ENCODE measurements at regions not wholly inside any gene's neighbourhood (a gene's known extent, or its start where the extent isn't known, plus 50 kb on each side); places are given as distances from the start of the nearest gene placed in this dataset.

DNA sequence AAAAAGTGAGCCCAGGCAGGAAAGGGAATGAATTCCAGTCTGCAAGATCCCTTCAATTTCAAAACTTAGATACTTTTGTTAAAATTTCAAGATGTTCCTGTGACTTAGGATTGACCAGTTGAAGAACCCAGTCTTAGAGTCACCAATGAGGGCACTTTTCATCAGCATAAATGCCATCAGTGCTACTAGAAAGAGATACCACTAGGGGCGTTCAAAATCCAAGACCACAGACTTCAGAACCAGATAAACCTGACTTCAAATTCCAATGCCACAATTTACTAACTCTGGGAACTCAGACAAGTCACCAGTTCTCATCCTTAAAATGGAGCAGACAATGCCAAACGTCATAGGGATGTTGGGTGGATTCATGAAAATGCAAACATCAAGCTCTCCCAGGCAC, 523.2 kb downstream of the BUD13 start:
- Histone ChIP-seq H3K27ac (ENCODE audit: low read depth, low read length) (no peak overlapping the region), H3K9ac (ENCODE audit: low read length in 5 of 5) (no peak overlapping the region), H3K27me3 (ENCODE audit: control insufficient read depth in 5 of 5, insufficient read depth in 4 of 5, low read length in 5 of 5) (no peaks in the 10 kb centered on the region), H3K36me3 (ENCODE audit: control insufficient read depth in 5 of 5, insufficient read depth in 5 of 5, low read length in 5 of 5) (no peaks in the 10 kb centered on the region), H3K4me3 (ENCODE audit: low read depth in 1 of 5, low read length in 5 of 5) (no peak overlapping the region), H3K9me3 (ENCODE audit: control insufficient read depth in 5 of 5, low read length in 5 of 5) (peaks cover 0 to 3% (median 0%) of the 10 kb centered on the region in 5 donors), H3K4me1 (ENCODE audit: control insufficient read depth in 5 of 5, insufficient read depth in 5 of 5, low read length in 5 of 5) (no peaks in the 10 kb centered on the region)

DNA sequence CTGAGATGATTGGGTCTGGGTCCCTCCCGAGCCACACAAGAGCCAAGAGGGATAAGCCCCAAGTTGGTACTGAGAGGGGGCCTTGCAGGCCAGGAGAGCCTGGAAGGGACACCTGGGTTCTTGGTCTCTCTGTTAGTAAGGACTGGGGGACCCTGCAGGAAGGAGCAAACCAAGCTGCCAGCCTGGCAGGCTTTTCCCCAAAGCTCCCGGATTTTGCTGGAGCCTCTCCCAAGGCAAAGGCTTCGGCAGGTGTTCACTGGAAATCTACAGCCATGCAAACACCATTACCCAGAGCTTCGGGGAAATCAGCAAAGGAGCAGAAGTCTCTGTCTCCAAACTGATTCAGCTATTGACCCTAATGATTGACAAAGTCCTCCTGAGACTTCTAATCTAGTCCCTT, 527.9 kb downstream of the BUD13 start:
- H3K4me1 ChIP-seq (ENCODE audit: control insufficient read depth in 5 of 5, insufficient read depth in 5 of 5, low read length in 5 of 5) = peaks cover 0 to 21% (median 10%) of the 10 kb centered on the region in 5 donors
- no peak overlapping the region for H3K27ac ChIP-seq (ENCODE audit: low read depth, low read length)
- no peaks in the 10 kb centered on the region for H3K36me3 ChIP-seq (ENCODE audit: control insufficient read depth in 5 of 5, insufficient read depth in 5 of 5, low read length in 5 of 5)
- no peak overlapping the region for H3K9ac ChIP-seq (ENCODE audit: low read length in 5 of 5)
- no peaks in the 10 kb centered on the region for H3K27me3 ChIP-seq (ENCODE audit: control insufficient read depth in 5 of 5, insufficient read depth in 4 of 5, low read length in 5 of 5)
- H3K9me3 ChIP-seq (ENCODE audit: control insufficient read depth in 5 of 5, low read length in 5 of 5) = no peaks in the 10 kb centered on the region
- no peak overlapping the region for H3K4me3 ChIP-seq (ENCODE audit: low read depth in 1 of 5, low read length in 5 of 5)

DNA sequence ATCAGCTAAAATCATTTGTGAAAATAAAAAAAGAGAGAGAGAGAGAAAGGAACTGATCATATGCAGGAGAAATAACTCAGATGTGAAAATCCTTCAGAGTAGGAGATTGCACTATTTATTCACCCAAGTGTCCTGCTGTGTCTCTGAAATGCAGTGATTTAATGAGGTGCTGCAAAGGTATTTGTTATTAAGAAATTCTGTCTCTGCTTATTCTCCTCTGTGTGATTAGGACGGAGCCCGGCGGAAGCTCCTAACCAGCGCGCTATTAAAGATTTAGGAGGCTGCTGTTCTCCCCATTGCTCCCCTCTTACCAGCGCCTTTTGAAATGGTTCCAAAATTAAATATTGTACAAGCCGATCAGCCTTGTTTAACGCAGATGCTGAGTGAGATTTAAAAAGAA, 528.3 kb downstream of the BUD13 start:
- Histone ChIP-seq H3K9me3 (ENCODE audit: control insufficient read depth in 5 of 5, low read length in 5 of 5) (no peaks in the 10 kb centered on the region), H3K4me1 (ENCODE audit: control insufficient read depth in 5 of 5, insufficient read depth in 5 of 5, low read length in 5 of 5) (peaks cover 0 to 25% (median 11%) of the 10 kb centered on the region in 5 donors), H3K4me3 (ENCODE audit: low read depth in 1 of 5, low read length in 5 of 5) (no peak overlapping the region), H3K27ac (ENCODE audit: low read depth, low read length) (no peak overlapping the region), H3K9ac (ENCODE audit: low read length in 5 of 5) (no peak overlapping the region), H3K27me3 (ENCODE audit: control insufficient read depth in 5 of 5, insufficient read depth in 4 of 5, low read length in 5 of 5) (no peaks in the 10 kb centered on the region), H3K36me3 (ENCODE audit: control insufficient read depth in 5 of 5, insufficient read depth in 5 of 5, low read length in 5 of 5) (no peaks in the 10 kb centered on the region)

DNA sequence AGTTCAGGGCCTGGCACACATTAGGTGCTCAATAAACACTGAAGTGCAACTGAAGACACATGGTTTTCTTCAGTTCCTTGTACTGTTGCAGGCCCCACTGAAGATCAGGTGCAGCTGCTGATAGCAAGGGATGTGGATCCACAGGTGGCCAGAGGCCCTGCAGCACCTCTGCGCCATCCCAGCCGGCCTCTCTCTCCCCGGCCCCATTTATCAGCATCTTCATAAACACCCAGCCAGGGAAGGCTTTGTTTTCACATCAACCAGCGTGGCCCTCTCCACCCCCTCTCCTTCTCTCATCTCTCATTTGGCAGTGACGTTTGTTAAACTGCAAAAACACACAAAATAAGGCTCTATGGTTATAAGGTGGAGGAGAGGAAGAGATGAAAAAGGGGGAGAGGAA, 528.8 kb downstream of the BUD13 start:
- Histone ChIP-seq H3K4me3 (ENCODE audit: low read depth in 1 of 5, low read length in 5 of 5) (no peak overlapping the region), H3K9ac (ENCODE audit: low read length in 5 of 5) (no peak overlapping the region), H3K9me3 (ENCODE audit: control insufficient read depth in 5 of 5, low read length in 5 of 5) (no peaks in the 10 kb centered on the region), H3K27me3 (ENCODE audit: control insufficient read depth in 5 of 5, insufficient read depth in 4 of 5, low read length in 5 of 5) (no peaks in the 10 kb centered on the region), H3K4me1 (ENCODE audit: control insufficient read depth in 5 of 5, insufficient read depth in 5 of 5, low read length in 5 of 5) (peaks cover 0 to 30% (median 14%) of the 10 kb centered on the region in 5 donors), H3K36me3 (ENCODE audit: control insufficient read depth in 5 of 5, insufficient read depth in 5 of 5, low read length in 5 of 5) (no peaks in the 10 kb centered on the region), H3K27ac (ENCODE audit: low read depth, low read length) (no peak overlapping the region)

DNA sequence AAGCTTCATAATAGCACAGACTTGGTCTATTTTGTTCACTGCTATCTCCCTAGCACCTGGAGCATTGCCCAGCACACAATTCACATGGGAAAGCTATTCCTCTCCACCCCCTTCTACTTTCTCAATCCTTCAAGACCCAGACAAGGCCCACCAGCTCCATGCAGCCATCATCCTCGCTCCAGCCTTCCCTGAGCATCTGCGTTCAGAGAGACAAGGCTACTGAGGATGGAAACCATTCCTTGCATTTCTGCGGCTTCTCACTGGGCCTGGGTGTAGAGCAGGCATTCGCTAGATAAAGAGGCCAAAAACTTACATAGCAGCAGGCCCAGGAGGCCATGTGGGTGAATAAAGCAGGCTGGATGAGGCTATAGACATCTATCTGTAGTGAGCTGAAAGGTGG, 530.8 kb downstream of the BUD13 start:
- no peak overlapping the region for H3K9ac ChIP-seq (ENCODE audit: low read length in 5 of 5)
- H3K36me3 ChIP-seq (ENCODE audit: control insufficient read depth in 5 of 5, insufficient read depth in 5 of 5, low read length in 5 of 5) = no peaks in the 10 kb centered on the region
- no peaks in the 10 kb centered on the region for H3K9me3 ChIP-seq (ENCODE audit: control insufficient read depth in 5 of 5, low read length in 5 of 5)
- no peak overlapping the region for H3K4me3 ChIP-seq (ENCODE audit: low read depth in 1 of 5, low read length in 5 of 5)
- H3K4me1 ChIP-seq (ENCODE audit: control insufficient read depth in 5 of 5, insufficient read depth in 5 of 5, low read length in 5 of 5) = peaks cover 0 to 30% (median 14%) of the 10 kb centered on the region in 5 donors
- no peaks in the 10 kb centered on the region for H3K27me3 ChIP-seq (ENCODE audit: control insufficient read depth in 5 of 5, insufficient read depth in 4 of 5, low read length in 5 of 5)
- peak overlapping the region; percentile 35 for H3K27ac ChIP-seq (ENCODE audit: low read depth, low read length)

DNA sequence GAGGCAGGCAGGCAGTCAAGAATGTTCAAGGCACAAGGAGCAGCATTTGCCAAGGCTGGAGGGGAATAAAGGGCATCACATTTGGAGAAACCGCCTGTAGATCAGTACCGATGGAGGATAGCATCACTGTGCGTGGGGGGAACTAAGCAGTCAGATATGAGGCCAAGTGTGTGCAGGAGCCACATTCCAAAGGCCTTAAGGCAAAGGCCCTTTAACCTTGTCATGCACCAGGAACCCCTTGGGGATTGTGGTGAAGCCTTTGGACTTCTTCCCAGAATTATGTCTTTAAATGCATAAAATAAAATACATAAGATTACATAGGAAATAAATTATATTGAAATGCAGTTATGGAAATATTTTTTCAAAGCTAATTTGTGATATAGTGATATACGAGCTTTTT, 532.1 kb downstream of the BUD13 start:
- Histone ChIP-seq H3K9ac (ENCODE audit: low read length in 5 of 5) (no peak overlapping the region), H3K27ac (ENCODE audit: low read depth, low read length) (peak overlapping the region; percentile 35), H3K36me3 (ENCODE audit: control insufficient read depth in 5 of 5, insufficient read depth in 5 of 5, low read length in 5 of 5) (no peaks in the 10 kb centered on the region), H3K27me3 (ENCODE audit: control insufficient read depth in 5 of 5, insufficient read depth in 4 of 5, low read length in 5 of 5) (no peaks in the 10 kb centered on the region), H3K4me1 (ENCODE audit: control insufficient read depth in 5 of 5, insufficient read depth in 5 of 5, low read length in 5 of 5) (peaks cover 0 to 30% (median 14%) of the 10 kb centered on the region in 5 donors), H3K4me3 (ENCODE audit: low read depth in 1 of 5, low read length in 5 of 5) (no peak overlapping the region), H3K9me3 (ENCODE audit: control insufficient read depth in 5 of 5, low read length in 5 of 5) (no peaks in the 10 kb centered on the region)

DNA sequence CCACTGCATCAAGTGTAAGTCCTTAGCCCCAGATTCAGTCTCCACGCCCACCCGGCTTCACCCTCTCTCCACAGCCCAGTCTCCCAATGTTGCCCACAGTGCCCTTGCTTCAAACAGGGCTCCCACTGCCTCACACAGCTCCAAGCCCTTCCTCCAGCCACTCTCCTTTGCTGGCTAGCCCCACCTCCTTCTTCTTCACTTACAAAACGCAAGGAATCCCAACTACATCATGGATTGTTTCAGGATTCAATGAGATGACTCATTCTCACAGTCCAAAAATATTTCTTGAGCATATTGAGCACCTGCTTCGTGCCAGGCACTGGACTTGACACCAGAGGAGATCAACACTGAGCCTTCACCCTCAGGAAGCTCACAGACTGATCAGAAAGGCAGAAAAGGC, 533.5 kb downstream of the BUD13 start:
- no peaks in the 10 kb centered on the region for H3K9me3 ChIP-seq (ENCODE audit: control insufficient read depth in 5 of 5, low read length in 5 of 5)
- no peak overlapping the region for H3K4me3 ChIP-seq (ENCODE audit: low read depth in 1 of 5, low read length in 5 of 5)
- no peak overlapping the region for H3K27ac ChIP-seq (ENCODE audit: low read depth, low read length)
- no peaks in the 10 kb centered on the region for H3K27me3 ChIP-seq (ENCODE audit: control insufficient read depth in 5 of 5, insufficient read depth in 4 of 5, low read length in 5 of 5)
- H3K36me3 ChIP-seq (ENCODE audit: control insufficient read depth in 5 of 5, insufficient read depth in 5 of 5, low read length in 5 of 5) = no peaks in the 10 kb centered on the region
- H3K4me1 ChIP-seq (ENCODE audit: control insufficient read depth in 5 of 5, insufficient read depth in 5 of 5, low read length in 5 of 5) = peaks cover 0 to 30% (median 14%) of the 10 kb centered on the region in 5 donors
- no peak overlapping the region for H3K9ac ChIP-seq (ENCODE audit: low read length in 5 of 5)

DNA sequence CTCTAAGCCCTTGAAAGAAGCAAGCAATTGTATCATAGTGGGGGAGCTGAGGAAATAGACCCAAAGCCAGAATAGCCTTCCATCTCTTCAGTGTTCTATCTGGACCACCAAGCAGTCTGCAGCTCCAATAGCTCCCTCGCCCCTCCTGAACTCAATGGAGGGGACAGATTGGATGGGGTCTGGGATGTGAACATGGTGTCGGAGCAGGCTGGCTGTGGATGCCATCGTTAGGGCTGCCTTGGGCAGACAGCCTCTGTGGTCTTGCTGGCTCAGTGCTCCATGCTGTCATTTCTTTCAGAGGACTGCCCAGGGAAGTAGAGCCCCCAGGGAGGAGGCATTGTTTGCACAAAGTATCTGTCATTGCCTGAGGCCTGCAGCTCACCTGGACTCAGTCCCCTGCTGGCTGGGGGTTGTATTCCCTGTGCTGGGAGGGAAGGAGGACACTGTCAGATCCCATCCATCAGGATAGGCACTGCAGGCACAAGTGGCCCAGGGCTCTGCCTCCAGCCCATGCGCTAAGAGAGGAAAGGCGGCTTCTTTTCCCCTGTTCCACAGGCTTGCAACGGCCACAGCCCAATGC, 537.7 kb downstream of the BUD13 start:
- H3K4me1 ChIP-seq (ENCODE audit: control insufficient read depth in 5 of 5, insufficient read depth in 5 of 5, low read length in 5 of 5) = peaks cover 2 to 24% (median 14%) of the 10 kb centered on the region in 5 donors
- H3K27ac ChIP-seq (ENCODE audit: low read depth, low read length) = no peak overlapping the region
- H3K27me3 ChIP-seq (ENCODE audit: control insufficient read depth in 5 of 5, insufficient read depth in 4 of 5, low read length in 5 of 5) = no peaks in the 10 kb centered on the region
- H3K4me3 ChIP-seq (ENCODE audit: low read depth in 1 of 5, low read length in 5 of 5) = no peak overlapping the region
- H3K9ac ChIP-seq (ENCODE audit: low read length in 5 of 5) = no peak overlapping the region
- H3K36me3 ChIP-seq (ENCODE audit: control insufficient read depth in 5 of 5, insufficient read depth in 5 of 5, low read length in 5 of 5) = no peaks in the 10 kb centered on the region
- H3K9me3 ChIP-seq (ENCODE audit: control insufficient read depth in 5 of 5, low read length in 5 of 5) = no peaks in the 10 kb centered on the region

DNA sequence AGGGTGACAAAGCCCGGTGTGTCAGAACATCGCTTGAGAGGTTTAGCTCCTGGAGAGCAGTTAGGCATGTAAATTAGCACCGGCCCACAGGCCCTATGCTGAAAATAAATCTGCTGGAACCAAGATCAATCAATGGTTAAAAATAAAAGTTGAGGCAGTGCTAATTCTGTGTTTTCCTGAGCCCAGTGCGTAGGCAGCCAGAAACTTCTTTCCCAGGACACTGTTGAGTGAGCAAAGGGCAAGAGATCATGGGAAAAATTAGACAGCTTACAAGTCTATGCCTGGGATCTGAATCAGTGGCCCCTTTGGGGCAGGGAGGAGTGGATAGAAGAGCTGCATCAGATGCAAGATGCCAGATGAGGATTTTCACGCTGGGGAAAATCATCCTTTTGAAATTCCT, 539.2 kb downstream of the BUD13 start:
- Histone ChIP-seq H3K4me3 (ENCODE audit: low read depth in 1 of 5, low read length in 5 of 5) (no peak overlapping the region), H3K9me3 (ENCODE audit: control insufficient read depth in 5 of 5, low read length in 5 of 5) (no peaks in the 10 kb centered on the region), H3K27me3 (ENCODE audit: control insufficient read depth in 5 of 5, insufficient read depth in 4 of 5, low read length in 5 of 5) (peaks cover 0 to 5% (median 0%) of the 10 kb centered on the region in 5 donors), H3K36me3 (ENCODE audit: control insufficient read depth in 5 of 5, insufficient read depth in 5 of 5, low read length in 5 of 5) (no peaks in the 10 kb centered on the region), H3K4me1 (ENCODE audit: control insufficient read depth in 5 of 5, insufficient read depth in 5 of 5, low read length in 5 of 5) (peaks cover 2 to 23% (median 14%) of the 10 kb centered on the region in 5 donors), H3K9ac (ENCODE audit: low read length in 5 of 5) (no peak overlapping the region), H3K27ac (ENCODE audit: low read depth, low read length) (no peak overlapping the region)

DNA sequence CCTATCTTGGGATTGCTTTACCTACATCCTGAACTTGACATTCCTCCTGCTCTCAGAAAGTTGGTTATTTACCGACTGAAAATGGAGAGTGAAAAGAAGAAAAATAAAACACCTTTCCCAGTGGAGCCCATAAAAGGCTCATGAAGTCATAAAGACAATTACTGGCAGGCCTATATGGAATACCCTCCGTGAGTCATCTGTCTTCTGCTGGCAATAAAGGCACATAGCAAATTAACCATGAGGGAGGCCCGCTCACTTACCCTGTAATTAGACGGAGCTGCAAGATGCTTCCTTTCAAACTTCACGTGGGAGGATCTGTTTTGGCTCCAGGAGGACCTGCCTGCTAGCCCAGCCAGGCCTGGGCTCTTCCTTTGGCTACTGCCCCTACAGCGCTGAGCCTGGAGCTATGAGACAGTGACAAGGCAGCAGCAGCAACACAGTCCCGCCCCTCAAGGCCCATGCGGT, 540.4 kb downstream of the BUD13 start:
- Histone ChIP-seq H3K4me1 (ENCODE audit: control insufficient read depth in 5 of 5, insufficient read depth in 5 of 5, low read length in 5 of 5) (peaks cover 2 to 23% (median 14%) of the 10 kb centered on the region in 5 donors), H3K9ac (ENCODE audit: low read length in 5 of 5) (no peak overlapping the region), H3K27ac (ENCODE audit: low read depth, low read length) (no peak overlapping the region), H3K27me3 (ENCODE audit: control insufficient read depth in 5 of 5, insufficient read depth in 4 of 5, low read length in 5 of 5) (peaks cover 0 to 5% (median 0%) of the 10 kb centered on the region in 5 donors), H3K4me3 (ENCODE audit: low read depth in 1 of 5, low read length in 5 of 5) (no peak overlapping the region), H3K9me3 (ENCODE audit: control insufficient read depth in 5 of 5, low read length in 5 of 5) (no peaks in the 10 kb centered on the region), H3K36me3 (ENCODE audit: control insufficient read depth in 5 of 5, insufficient read depth in 5 of 5, low read length in 5 of 5) (no peaks in the 10 kb centered on the region)
